ENCODE measurements at regions not wholly inside any gene's neighbourhood (a gene's known extent, or its start where the extent isn't known, plus 50 kb on each side); places are given as distances from the start of the nearest gene placed in this dataset.

DNA sequence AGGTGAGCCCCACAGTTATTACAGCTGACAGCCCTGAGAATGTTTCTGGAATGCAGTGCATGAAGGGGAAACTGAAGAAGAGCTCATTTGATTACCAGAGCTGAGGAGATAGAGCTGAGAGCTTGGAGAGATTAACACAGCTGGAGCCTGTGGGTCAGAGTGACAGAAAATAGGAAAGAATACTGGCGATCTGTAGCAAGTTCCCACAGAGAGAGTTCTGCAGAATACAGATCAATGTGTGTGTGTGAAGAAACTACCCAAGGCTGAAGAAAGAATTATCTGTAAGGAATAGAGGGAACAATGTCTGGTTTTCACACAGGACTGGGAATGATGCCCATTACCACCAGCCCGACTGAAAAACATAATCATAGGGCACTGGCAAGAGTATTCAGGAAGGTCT is 103.6 kb upstream of the SNX7 start:
- H3F3A ChIP-seq (replicated peaks; ENCODE audit: insufficient read depth), result no peaks in the 10 kb centered on the region
- DNase-seq, result no peak
- no peaks in the 10 kb centered on the region for H3K36me3 ChIP-seq (replicated peaks in 1 of 2; ENCODE audit: control insufficient read depth in 1 of 2, insufficient read depth in 2 of 2, low read length in 1 of 2)
- ChIA-PET CTCF (no interaction called here), POLR2A (no interaction called here)
- H3K9me2 ChIP-seq, result 0 out of 2 replicates have a peak, but pooled peaks cover 3% of the 10 kb centered on the region
- H3K27me3 ChIP-seq (ENCODE audit: insufficient read depth), result no peaks in the 10 kb centered on the region
- H3K9me3 ChIP-seq, result no peaks in the 10 kb centered on the region
- TF ChIP-seq EZH2phosphoT487 (IDR thresholded peaks at IDR 0.05; ENCODE audit: borderline replicate concordance, low read depth) (no peak), CHD2 (IDR thresholded peaks at IDR 0.05; ENCODE audit: low read length, partially characterized antibody) (no peak), FOXM1 (IDR thresholded peaks at IDR 0.05; ENCODE audit: low read depth) (no peak), TEAD4 (IDR thresholded peaks at IDR 0.05; ENCODE audit: borderline replicate concordance, insufficient read depth) (no peak), RCOR1 (IDR thresholded peaks at IDR 0.05; ENCODE audit: low read length) (no peak), SMC3 (IDR thresholded peaks at IDR 0.05; ENCODE audit: low read depth, low read length) (no peak), SIN3A (IDR thresholded peaks at IDR 0.05; ENCODE audit: borderline replicate concordance, low read depth, low read length) (no peak), RXRA (IDR thresholded peaks at IDR 0.05; ENCODE audit: borderline replicate concordance, low read depth) (no peak), TCF12 (IDR thresholded peaks at IDR 0.05) (no peak), GATA2 (CRISPR knock-in tag; IDR thresholded peaks at IDR 0.05) (no peak), RAD21 (IDR thresholded peaks at IDR 0.05; ENCODE audit: low read length) (no peak), TAF1 (IDR thresholded peaks at IDR 0.05; ENCODE audit: borderline replicate concordance, low read depth, low read length) (no peak)
- TF ChIP-seq, protein P1, sequence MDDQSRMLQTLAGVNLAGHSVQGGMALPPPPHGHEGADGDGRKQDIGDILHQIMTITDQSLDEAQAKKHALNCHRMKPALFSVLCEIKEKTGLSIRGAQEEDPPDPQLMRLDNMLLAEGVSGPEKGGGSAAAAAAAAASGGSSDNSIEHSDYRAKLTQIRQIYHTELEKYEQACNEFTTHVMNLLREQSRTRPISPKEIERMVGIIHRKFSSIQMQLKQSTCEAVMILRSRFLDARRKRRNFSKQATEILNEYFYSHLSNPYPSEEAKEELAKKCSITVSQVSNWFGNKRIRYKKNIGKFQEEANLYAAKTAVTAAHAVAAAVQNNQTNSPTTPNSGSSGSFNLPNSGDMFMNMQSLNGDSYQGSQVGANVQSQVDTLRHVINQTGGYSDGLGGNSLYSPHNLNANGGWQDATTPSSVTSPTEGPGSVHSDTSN (IDR thresholded peaks at IDR 0.05), result no peak
- TF ChIP-seq, protein P2, sequence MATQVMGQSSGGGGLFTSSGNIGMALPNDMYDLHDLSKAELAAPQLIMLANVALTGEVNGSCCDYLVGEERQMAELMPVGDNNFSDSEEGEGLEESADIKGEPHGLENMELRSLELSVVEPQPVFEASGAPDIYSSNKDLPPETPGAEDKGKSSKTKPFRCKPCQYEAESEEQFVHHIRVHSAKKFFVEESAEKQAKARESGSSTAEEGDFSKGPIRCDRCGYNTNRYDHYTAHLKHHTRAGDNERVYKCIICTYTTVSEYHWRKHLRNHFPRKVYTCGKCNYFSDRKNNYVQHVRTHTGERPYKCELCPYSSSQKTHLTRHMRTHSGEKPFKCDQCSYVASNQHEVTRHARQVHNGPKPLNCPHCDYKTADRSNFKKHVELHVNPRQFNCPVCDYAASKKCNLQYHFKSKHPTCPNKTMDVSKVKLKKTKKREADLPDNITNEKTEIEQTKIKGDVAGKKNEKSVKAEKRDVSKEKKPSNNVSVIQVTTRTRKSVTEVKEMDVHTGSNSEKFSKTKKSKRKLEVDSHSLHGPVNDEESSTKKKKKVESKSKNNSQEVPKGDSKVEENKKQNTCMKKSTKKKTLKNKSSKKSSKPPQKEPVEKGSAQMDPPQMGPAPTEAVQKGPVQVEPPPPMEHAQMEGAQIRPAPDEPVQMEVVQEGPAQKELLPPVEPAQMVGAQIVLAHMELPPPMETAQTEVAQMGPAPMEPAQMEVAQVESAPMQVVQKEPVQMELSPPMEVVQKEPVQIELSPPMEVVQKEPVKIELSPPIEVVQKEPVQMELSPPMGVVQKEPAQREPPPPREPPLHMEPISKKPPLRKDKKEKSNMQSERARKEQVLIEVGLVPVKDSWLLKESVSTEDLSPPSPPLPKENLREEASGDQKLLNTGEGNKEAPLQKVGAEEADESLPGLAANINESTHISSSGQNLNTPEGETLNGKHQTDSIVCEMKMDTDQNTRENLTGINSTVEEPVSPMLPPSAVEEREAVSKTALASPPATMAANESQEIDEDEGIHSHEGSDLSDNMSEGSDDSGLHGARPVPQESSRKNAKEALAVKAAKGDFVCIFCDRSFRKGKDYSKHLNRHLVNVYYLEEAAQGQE (IDR thresholded peaks at IDR 0.05; ENCODE audit: low read depth, low read length), result no peak
- TF ChIP-seq, protein P3, sequence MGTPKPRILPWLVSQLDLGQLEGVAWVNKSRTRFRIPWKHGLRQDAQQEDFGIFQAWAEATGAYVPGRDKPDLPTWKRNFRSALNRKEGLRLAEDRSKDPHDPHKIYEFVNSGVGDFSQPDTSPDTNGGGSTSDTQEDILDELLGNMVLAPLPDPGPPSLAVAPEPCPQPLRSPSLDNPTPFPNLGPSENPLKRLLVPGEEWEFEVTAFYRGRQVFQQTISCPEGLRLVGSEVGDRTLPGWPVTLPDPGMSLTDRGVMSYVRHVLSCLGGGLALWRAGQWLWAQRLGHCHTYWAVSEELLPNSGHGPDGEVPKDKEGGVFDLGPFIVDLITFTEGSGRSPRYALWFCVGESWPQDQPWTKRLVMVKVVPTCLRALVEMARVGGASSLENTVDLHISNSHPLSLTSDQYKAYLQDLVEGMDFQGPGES (IDR thresholded peaks at IDR 0.05; ENCODE audit: low read depth, low read length), result no peak
- TF ChIP-seq, protein P4, sequence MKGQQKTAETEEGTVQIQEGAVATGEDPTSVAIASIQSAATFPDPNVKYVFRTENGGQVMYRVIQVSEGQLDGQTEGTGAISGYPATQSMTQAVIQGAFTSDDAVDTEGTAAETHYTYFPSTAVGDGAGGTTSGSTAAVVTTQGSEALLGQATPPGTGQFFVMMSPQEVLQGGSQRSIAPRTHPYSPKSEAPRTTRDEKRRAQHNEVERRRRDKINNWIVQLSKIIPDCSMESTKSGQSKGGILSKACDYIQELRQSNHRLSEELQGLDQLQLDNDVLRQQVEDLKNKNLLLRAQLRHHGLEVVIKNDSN (IDR thresholded peaks at IDR 0.05; ENCODE audit: borderline replicate concordance, low read depth), result no peak
- no peaks in the 10 kb centered on the region for H3K4me1 ChIP-seq (ENCODE audit: control insufficient read depth in 1 of 2, insufficient read depth in 2 of 2, low read depth in 1 of 2, low read length in 1 of 2)
- 56% methylated on average over 2 of the region's 2 CpGs for WGBS (ENCODE audit: low lambda C conversion rate)
- no peak overlapping the region for H3K9ac ChIP-seq
- H3K4me3 ChIP-seq (ENCODE audit: low read depth in 2 of 2, low read length in 1 of 2), result no peak overlapping the region
- no peak overlapping the region for H2AFZ ChIP-seq (ENCODE audit: low read depth)
- no peaks in the 10 kb centered on the region for H3K79me2 ChIP-seq (ENCODE audit: insufficient read depth)
- no peak overlapping the region for H3K4me2 ChIP-seq
- H3K27ac ChIP-seq (ENCODE audit: low read depth in 2 of 2, low read length in 1 of 2), result no peak overlapping the region
- no peaks in the 10 kb centered on the region for H4K20me1 ChIP-seq (ENCODE audit: insufficient read depth)
